Caco-2 (cell line): ENCODE measurements at regions not wholly inside any gene's neighbourhood (a gene's known extent, or its start where the extent isn't known, plus 50 kb on each side); places are given as distances from the start of the nearest gene placed in this dataset.

ENCODE experiments used
- BruUV-seq: library from RNA; stranded (reverse); fragments of 400-500 nt; replicated peaks from 2 replicates; lab custom pipeline; 2021; lab: Mats Ljungman, UMichigan
- CTCF ChIA-PET: fragments of 300-600 bp; sonication (Branson Sonifier 250); formaldehyde crosslinking; loops from one replicate; lab custom pipeline; 2022; ENCODE audit warnings: antibody characterized with exemption; lab: Charles Lee
- POLR2A ChIA-PET: fragments of 300-600 bp; sonication (Branson Sonifier 250); formaldehyde crosslinking; loops from one replicate; lab custom pipeline; 2022; ENCODE audit warnings: antibody characterized with exemption; lab: Charles Lee
- DNase-seq, 2 experiments: peaks; one replicate each; pipeline versions ENCODE4 v3.0.0 to v3.0.0-alpha.2; 2020 to 2022
- H3K27me3 ChIP-seq: replicated peaks from 2 replicates; pipeline ENCODE4 v1.6.0; 2011; ENCODE audit warnings: low read length; ENCODE audit not compliant: control insufficient read depth, insufficient read depth
- H3K36me3 ChIP-seq: 2 replicates; pipeline ENCODE4 v1.5.1; 2011; ENCODE audit warnings: low read length; ENCODE audit not compliant: control insufficient read depth, insufficient read depth
- H3K4me1 ChIP-seq: fragments of 250-450 bp; sonication (Bioruptor Pico); 2 replicates; pipeline ENCODE4 v1.5.1; 2020; ENCODE audit warnings: mild to moderate bottlenecking
- H3K4me3 ChIP-seq: 2 replicates; pipeline ENCODE4 v1.5.1; 2011; ENCODE audit warnings: low read depth, mild to moderate bottlenecking, control low read depth, low read length
- H3K9me3 ChIP-seq: fragments of 250-450 bp; sonication (Bioruptor Pico); 2 replicates; pipeline ENCODE4 v1.5.1; 2020; ENCODE audit warnings: mild to moderate bottlenecking, moderate library complexity
- H3K27ac Mint-ChIP-seq: one replicate; pipeline ENCODE4 v1.8.0; 2022; ENCODE audit warnings: mixed read lengths; ENCODE audit not compliant: unreplicated experiment
- H3K27me3 Mint-ChIP-seq: one replicate; pipeline ENCODE4 v1.8.0; 2022; ENCODE audit warnings: mixed read lengths; ENCODE audit not compliant: insufficient read depth, unreplicated experiment
- H3K36me3 Mint-ChIP-seq: one replicate; pipeline ENCODE4 v1.8.0; 2022; ENCODE audit warnings: mild to moderate bottlenecking, mixed read lengths; ENCODE audit not compliant: insufficient read depth, unreplicated experiment
- H3K4me1 Mint-ChIP-seq: one replicate; pipeline ENCODE4 v1.8.0; 2022; ENCODE audit warnings: low read depth, mixed read lengths; ENCODE audit not compliant: unreplicated experiment
- H3K4me3 Mint-ChIP-seq: one replicate; pipeline ENCODE4 v1.8.0; 2022; ENCODE audit warnings: mild to moderate bottlenecking, moderate library complexity, mixed read lengths; ENCODE audit not compliant: unreplicated experiment
- H3K9me3 Mint-ChIP-seq: one replicate; pipeline ENCODE4 v1.8.0; 2022; ENCODE audit warnings: mixed read lengths; ENCODE audit not compliant: unreplicated experiment
- CTCF ChIP-seq, 2 experiments: fragments of 200-600 bp in 1 of 2; IDR thresholded peaks; 1 replicate in 1 of 2; 2 replicates in 1 of 2; pipeline versions ENCODE4 v1.5.1 to v1.8.0; 2011 to 2022; ENCODE audit warnings: antibody characterized with exemption in 1 of 2, control low read depth in 1 of 2, inconsistent platforms in 1 of 2, low read depth in 1 of 2, low read length in 1 of 2, mild to moderate bottlenecking in 1 of 2, moderate library complexity in 1 of 2; ENCODE audit not compliant: insufficient read depth in 1 of 2, severe bottlenecking in 1 of 2, unreplicated experiment in 1 of 2
- intact Hi-C: fragments of 100-400 bp; cut with micrococcal nuclease; formaldehyde crosslinking; loops from one replicate; pipeline ENCODE4 v1.10.0; 2022; ENCODE audit not compliant: unreplicated experiment

GRCh38 chr2:789529-789928 lies 112.3 kb upstream of the TMEM18 start:
- H3K4me3 ChIP-seq, result no peak overlapping the region

GRCh38 chr2:788227-789032 lies 111.2 kb upstream of the TMEM18 start:
- H3K27ac Mint-ChIP-seq, result no peak overlapping the region
- POLR2A ChIA-PET, result no interaction called here
- Histone ChIP-seq H3K4me1 (no peaks in the 10 kb centered on the region), H3K4me3 (no peak overlapping the region), H3K9me3 (peaks cover 11% of the 10 kb centered on the region; the same call in 1 of the 2 replicates), H3K36me3 (no peaks in the 10 kb centered on the region), H3K27me3 (no peaks in the 10 kb centered on the region)
- BruUV-seq, result no TSS peak
- no peak overlapping the region for H3K4me3 Mint-ChIP-seq
- no peaks in the 10 kb centered on the region for H3K4me1 Mint-ChIP-seq
- TF ChIP-seq CTCF (IDR thresholded peaks at IDR 0.05; ENCODE audit: insufficient read depth in 1 of 2, low read depth in 1 of 2, low read length in 1 of 2, severe bottlenecking in 1 of 2, unreplicated experiment in 1 of 2), result no peak
- CTCF ChIA-PET, result no interaction called here
- no peaks in the 10 kb centered on the region for H3K36me3 Mint-ChIP-seq
- intact Hi-C loops, result no loop called here
- H3K9me3 Mint-ChIP-seq, result peaks cover 19% of the 10 kb centered on the region
- H3K27me3 Mint-ChIP-seq, result peaks cover 6% of the 10 kb centered on the region
- no peak for DNase-seq

More at GRCh38 chr2:789529-789928, 112.3 kb upstream of the TMEM18 start:
- Histone ChIP-seq H3K36me3 (no peaks in the 10 kb centered on the region), H3K4me1 (no peaks in the 10 kb centered on the region), H3K9me3 (peaks cover 11% of the 10 kb centered on the region; the same call in 1 of the 2 replicates), H3K27me3 (no peaks in the 10 kb centered on the region)
- no peak for TF ChIP-seq CTCF (IDR thresholded peaks at IDR 0.05; ENCODE audit: insufficient read depth in 1 of 2, low read depth in 1 of 2, low read length in 1 of 2, severe bottlenecking in 1 of 2, unreplicated experiment in 1 of 2)
- intact Hi-C loops, result no loop called here
- Mint-ChIP-seq H3K27me3 (peaks cover 6% of the 10 kb centered on the region), H3K9me3 (peaks cover 19% of the 10 kb centered on the region), H3K4me1 (no peaks in the 10 kb centered on the region), H3K36me3 (no peaks in the 10 kb centered on the region), H3K27ac (no peak overlapping the region), H3K4me3 (no peak overlapping the region)
- ChIA-PET CTCF (no interaction called here), POLR2A (no interaction called here)
- BruUV-seq, result no TSS peak
- DNase-seq, result no peak

GRCh38 chr2:784753-785152 lies 107.5 kb upstream of the TMEM18 start:
- Mint-ChIP-seq H3K4me1 (no peaks in the 10 kb centered on the region), H3K4me3 (no peak overlapping the region), H3K27ac (no peak overlapping the region), H3K36me3 (no peaks in the 10 kb centered on the region), H3K27me3 (no peaks in the 10 kb centered on the region), H3K9me3 (peaks cover 9% of the 10 kb centered on the region)
- CTCF ChIA-PET, result no interaction called here
- Histone ChIP-seq H3K4me3 (no peak overlapping the region), H3K4me1 (no peaks in the 10 kb centered on the region), H3K36me3 (no peaks in the 10 kb centered on the region), H3K9me3 (no peaks in the 10 kb centered on the region; the same call in 1 of the 2 replicates), H3K27me3 (no peaks in the 10 kb centered on the region)
- no peak for TF ChIP-seq CTCF (IDR thresholded peaks at IDR 0.05; ENCODE audit: insufficient read depth in 1 of 2, low read depth in 1 of 2, low read length in 1 of 2, severe bottlenecking in 1 of 2, unreplicated experiment in 1 of 2)
- BruUV-seq, result no TSS peak
- intact Hi-C loops, result no loop called here
- POLR2A ChIA-PET, result no interaction called here
- no peak for DNase-seq
